Natural killer cell treated with Interleukin-12 subunit alpha and Interleukin-12 subunit beta and Interleukin-15 and Interleukin-18, amount 100 ng/mL, for 72 hours (primary cell): ENCODE measurements at regions not wholly inside any gene's neighbourhood (a gene's known extent, or its start where the extent isn't known, plus 50 kb on each side); places are given as distances from the start of the nearest gene placed in this dataset.

ENCODE experiments used
- ATAC-seq, 2 donors: fragments of 150-1000 bp; cut with Tn5 transposase in 1 of 2; sonication (Bioruptor Pico), chemical (Tn5 transposase) in 1 of 2; 2 replicates each; pipeline ENCODE4 v1.10.0; 2021
- DNase-seq: peaks from one replicate; pipeline ENCODE4 v3.0.0; 2022; ENCODE audit warnings: low spot score
- H3K27ac Mint-ChIP-seq, 2 donors: 1 replicate in 1 of 2; 2 replicates in 1 of 2; pipeline ENCODE4 v1.8.0; 2022; ENCODE audit warnings: mixed read lengths in 2 of 2, mild to moderate bottlenecking in 1 of 2, moderate library complexity in 1 of 2
- H3K27me3 Mint-ChIP-seq, 2 donors: 1 replicate in 1 of 2; 2 replicates in 1 of 2; pipeline ENCODE4 v1.8.0; 2022; ENCODE audit warnings: mixed read lengths in 2 of 2
- H3K36me3 Mint-ChIP-seq: one replicate; pipeline ENCODE4 v1.8.0; 2022; ENCODE audit warnings: mixed read lengths
- H3K4me1 Mint-ChIP-seq, 2 donors: 1 replicate in 1 of 2; 2 replicates in 1 of 2; pipeline ENCODE4 v1.8.0; 2022; ENCODE audit warnings: low read depth in 2 of 2, mixed read lengths in 2 of 2, mild to moderate bottlenecking in 1 of 2
- H3K4me3 Mint-ChIP-seq: one replicate; pipeline ENCODE4 v1.8.0; 2022; ENCODE audit warnings: mixed read lengths
- H3K9me3 Mint-ChIP-seq: 2 replicates; pipeline ENCODE4 v1.8.0; 2022; ENCODE audit warnings: mixed read lengths

DNA sequence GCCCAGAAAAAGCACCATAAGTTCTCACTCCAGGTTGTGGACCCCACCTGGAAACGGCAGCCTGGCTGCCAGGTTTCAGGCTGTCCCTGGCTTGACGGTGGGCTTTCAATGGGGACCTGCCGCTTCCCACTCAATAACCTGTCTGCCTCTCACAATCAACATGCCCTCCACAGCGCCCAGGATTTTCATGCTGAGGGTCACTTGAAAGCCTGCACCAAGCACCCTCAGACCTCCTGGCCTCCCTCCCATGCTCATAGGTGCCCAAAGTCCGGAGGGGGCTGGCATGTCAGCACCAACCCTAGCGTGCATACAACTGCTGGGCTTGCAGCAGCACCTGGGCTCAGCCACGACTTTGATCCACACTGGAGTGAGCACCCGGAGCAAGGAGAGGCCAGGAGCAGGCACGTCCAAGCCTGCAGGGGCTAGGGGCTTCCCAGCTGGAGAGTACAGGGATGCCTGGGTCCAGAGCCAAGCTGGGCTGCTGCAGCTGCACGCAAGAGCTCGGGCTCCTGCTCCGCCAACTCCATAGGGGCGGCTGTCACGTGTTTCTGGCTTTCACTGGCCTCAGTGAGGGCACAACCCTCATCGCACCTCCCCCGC lies 1214.3 kb upstream of the RAG2 start:
- DNase-seq: no peak
- Mint-ChIP-seq H3K27ac (no peak overlapping the region), H3K4me3 (no peak overlapping the region), H3K9me3 (no peaks in the 10 kb centered on the region), H3K27me3 (no peaks in the 10 kb centered on the region), H3K4me1 (no peaks in the 10 kb centered on the region), H3K36me3 (no peaks in the 10 kb centered on the region)
- peak in 1 of 2 donors; percentile 41 for ATAC-seq

GRCh38 chr11:37811349-37811748 lies 1213.3 kb upstream of the RAG2 start:
- Mint-ChIP-seq H3K9me3 (peaks cover 1% of the 10 kb centered on the region), H3K27me3 (no peaks in the 10 kb centered on the region), H3K4me3 (no peak overlapping the region), H3K36me3 (peaks cover 1% of the 10 kb centered on the region), H3K27ac (no peak overlapping the region), H3K4me1 (no peaks in the 10 kb centered on the region)
- DNase-seq: no peak
- ATAC-seq: no peak

- ATAC-seq (no peak), DNase-seq (no peak)
- no peak overlapping the region for H3K4me3 Mint-ChIP-seq
- peaks cover 5% of the 10 kb centered on the region for H3K9me3 Mint-ChIP-seq
- H3K27me3 Mint-ChIP-seq: no peaks in the 10 kb centered on the region
- peaks cover 13% of the 10 kb centered on the region for H3K36me3 Mint-ChIP-seq
- no peaks in the 10 kb centered on the region for H3K4me1 Mint-ChIP-seq
- no peak overlapping the region for H3K27ac Mint-ChIP-seq
Measured at GRCh38 chr11:37804666-37805065, 1206.6 kb upstream of the RAG2 start.

DNA sequence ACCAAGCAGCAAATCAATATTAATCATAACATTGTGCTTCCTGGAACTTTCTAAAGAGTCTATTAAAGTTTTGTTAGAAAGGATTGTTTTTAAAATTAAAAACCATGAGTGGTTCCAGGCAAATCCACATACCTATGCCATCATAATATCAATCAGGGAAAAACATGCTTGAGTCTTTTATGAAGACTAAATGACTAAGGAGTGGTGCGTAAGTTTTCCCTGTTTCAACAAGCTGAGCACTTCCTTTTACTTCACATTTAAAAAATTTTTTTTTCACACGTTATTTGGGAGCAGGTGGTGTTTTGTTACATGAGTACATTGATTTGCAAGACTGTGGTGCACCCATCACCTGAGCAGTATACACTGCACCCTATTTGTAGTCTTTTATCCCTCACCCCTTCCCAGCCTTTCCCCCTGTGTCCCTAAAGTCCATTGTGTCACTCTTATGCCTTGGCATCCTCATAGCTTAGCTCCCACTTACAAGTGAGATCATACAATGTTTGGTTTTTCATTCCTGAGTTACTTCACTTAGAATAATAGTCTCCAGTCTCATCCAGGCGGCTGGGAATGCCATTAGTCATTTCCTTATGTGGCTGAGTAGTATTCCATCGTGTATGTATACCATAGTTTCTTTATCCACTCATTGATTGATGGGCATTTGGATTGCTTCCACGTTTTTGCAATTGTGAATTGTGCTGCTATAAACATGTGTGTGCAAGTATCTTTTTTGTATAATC lies 1190.3 kb upstream of the RAG2 start:
- H3K4me1 Mint-ChIP-seq: no peaks in the 10 kb centered on the region

GRCh38 chr11:37786214-37786755 lies 1188.2 kb upstream of the RAG2 start:
- Mint-ChIP-seq H3K27ac (no peak overlapping the region), H3K9me3 (peaks cover 24% of the 10 kb centered on the region), H3K36me3 (peaks cover 39% of the 10 kb centered on the region), H3K4me3 (no peak overlapping the region), H3K27me3 (no peaks in the 10 kb centered on the region), H3K4me1 (no peaks in the 10 kb centered on the region)
- DNase-seq (no peak), ATAC-seq (no peak)

More for the DNA sequence above, 1190.3 kb upstream of the RAG2 start:
- H3K4me3 Mint-ChIP-seq: no peak overlapping the region
- no peaks in the 10 kb centered on the region for H3K27me3 Mint-ChIP-seq
- H3K27ac Mint-ChIP-seq: no peak overlapping the region
- peaks cover 21% of the 10 kb centered on the region for H3K36me3 Mint-ChIP-seq
- ATAC-seq (no peak), DNase-seq (no peak)
- H3K9me3 Mint-ChIP-seq: peaks cover 14% of the 10 kb centered on the region

GRCh38 chr11:37774441-37774840 lies 1176.4 kb upstream of the RAG2 start:
- H3K36me3 Mint-ChIP-seq: peaks cover 4% of the 10 kb centered on the region
- no peaks in the 10 kb centered on the region for H3K4me1 Mint-ChIP-seq
- H3K27me3 Mint-ChIP-seq: no peaks in the 10 kb centered on the region
- H3K4me3 Mint-ChIP-seq: no peak overlapping the region
- DNase-seq (no peak), ATAC-seq (no peak)
- H3K27ac Mint-ChIP-seq: no peak overlapping the region
- H3K9me3 Mint-ChIP-seq: peaks cover 10% of the 10 kb centered on the region

DNA sequence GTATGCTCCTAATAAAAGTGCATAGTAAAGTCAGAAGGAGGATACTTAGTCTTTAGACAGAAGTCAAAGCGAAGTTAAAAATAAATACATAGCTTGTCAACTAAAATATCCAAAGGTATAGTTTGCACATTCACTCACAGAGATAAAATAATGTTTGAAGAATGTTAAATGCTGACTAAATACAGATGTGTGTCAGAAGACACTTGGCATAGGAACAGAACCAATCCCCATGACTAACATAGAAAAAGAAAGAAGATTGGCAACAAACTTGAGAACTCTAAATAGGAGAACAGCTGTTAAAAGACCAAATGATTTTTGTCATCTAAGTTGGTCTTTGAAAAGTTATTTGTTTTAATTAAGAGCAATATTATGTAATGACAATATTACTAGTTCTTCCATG lies 1172.1 kb upstream of the RAG2 start:
- Mint-ChIP-seq H3K4me3 (no peak overlapping the region), H3K9me3 (peaks cover 9% of the 10 kb centered on the region), H3K4me1 (no peaks in the 10 kb centered on the region), H3K36me3 (peaks cover 4% of the 10 kb centered on the region), H3K27me3 (no peaks in the 10 kb centered on the region), H3K27ac (no peak overlapping the region)
- ATAC-seq (no peak), DNase-seq (no peak)

DNA sequence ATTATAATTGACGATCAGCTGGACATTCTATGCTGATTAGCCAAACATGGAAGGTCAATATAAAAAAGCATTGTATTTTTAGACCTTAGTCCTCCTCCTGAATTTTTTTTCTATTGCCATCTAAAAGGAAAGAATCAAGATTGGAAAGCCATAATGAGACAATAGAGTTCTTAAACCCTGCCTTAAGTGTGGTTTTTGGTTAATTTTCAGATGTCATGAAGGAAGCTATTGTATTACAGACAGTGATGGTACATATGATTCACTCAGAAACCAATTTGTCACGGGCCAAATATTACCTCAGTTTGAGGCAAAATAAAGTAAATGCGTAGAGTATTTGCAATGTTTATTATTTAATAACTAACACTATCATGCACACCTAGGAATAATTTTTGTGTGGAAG lies 1164.0 kb upstream of the RAG2 start:
- Mint-ChIP-seq H3K27ac (no peak overlapping the region), H3K27me3 (no peaks in the 10 kb centered on the region), H3K4me3 (no peak overlapping the region), H3K9me3 (peaks cover 3% of the 10 kb centered on the region), H3K4me1 (no peaks in the 10 kb centered on the region), H3K36me3 (peaks cover 10% of the 10 kb centered on the region)
- DNase-seq (no peak), ATAC-seq (no peak)

- peaks cover 3% of the 10 kb centered on the region for H3K9me3 Mint-ChIP-seq
- peaks cover 0 to 3% of the 10 kb centered on the region in 2 donors for H3K4me1 Mint-ChIP-seq
- H3K27me3 Mint-ChIP-seq: no peaks in the 10 kb centered on the region
- no peak overlapping the region for H3K4me3 Mint-ChIP-seq
- H3K36me3 Mint-ChIP-seq: no peaks in the 10 kb centered on the region
- DNase-seq: no peak
- no peak overlapping the region for H3K27ac Mint-ChIP-seq
- ATAC-seq: no peak
Measured at GRCh38 chr11:37755521-37755920, 1157.5 kb upstream of the RAG2 start.

- no peak overlapping the region for H3K27ac Mint-ChIP-seq
Measured at GRCh38 chr11:37748641-37749040, 1150.6 kb upstream of the RAG2 start.

GRCh38 chr11:37747121-37747520 lies 1149.1 kb upstream of the RAG2 start:
- H3K27ac Mint-ChIP-seq: no peak overlapping the region
- ATAC-seq (no peak), DNase-seq (no peak)
- H3K27me3 Mint-ChIP-seq: no peaks in the 10 kb centered on the region
- peaks cover 3% of the 10 kb centered on the region for H3K9me3 Mint-ChIP-seq
- no peaks in the 10 kb centered on the region for H3K36me3 Mint-ChIP-seq
- H3K4me1 Mint-ChIP-seq: no peaks in the 10 kb centered on the region
- no peak overlapping the region for H3K4me3 Mint-ChIP-seq

More at GRCh38 chr11:37748641-37749040, 1150.6 kb upstream of the RAG2 start:
- no peak overlapping the region for H3K4me3 Mint-ChIP-seq
- H3K36me3 Mint-ChIP-seq: no peaks in the 10 kb centered on the region
- ATAC-seq: no peak
- no peaks in the 10 kb centered on the region for H3K4me1 Mint-ChIP-seq
- no peaks in the 10 kb centered on the region for H3K27me3 Mint-ChIP-seq
- H3K9me3 Mint-ChIP-seq: peaks cover 3% of the 10 kb centered on the region
- no peak for DNase-seq

- DNase-seq: no peak
Measured at GRCh38 chr11:37727371-37727770, 1129.3 kb upstream of the RAG2 start.

GRCh38 chr11:37724315-37724714 lies 1126.3 kb upstream of the RAG2 start:
- DNase-seq (no peak), ATAC-seq (no peak)
- Mint-ChIP-seq H3K36me3 (no peaks in the 10 kb centered on the region), H3K4me3 (no peak overlapping the region), H3K27ac (no peak overlapping the region), H3K27me3 (no peaks in the 10 kb centered on the region), H3K9me3 (no peaks in the 10 kb centered on the region), H3K4me1 (no peaks in the 10 kb centered on the region)

More at GRCh38 chr11:37727371-37727770, 1129.3 kb upstream of the RAG2 start:
- no peak overlapping the region for H3K4me3 Mint-ChIP-seq
- H3K27me3 Mint-ChIP-seq: no peaks in the 10 kb centered on the region
- no peak overlapping the region for H3K27ac Mint-ChIP-seq
- no peaks in the 10 kb centered on the region for H3K9me3 Mint-ChIP-seq
- no peaks in the 10 kb centered on the region for H3K36me3 Mint-ChIP-seq
- ATAC-seq: no peak
- no peaks in the 10 kb centered on the region for H3K4me1 Mint-ChIP-seq

GRCh38 chr11:37721485-37721884 lies 1123.4 kb upstream of the RAG2 start:
- Mint-ChIP-seq H3K9me3 (no peaks in the 10 kb centered on the region), H3K36me3 (peaks cover 5% of the 10 kb centered on the region), H3K4me3 (no peak overlapping the region), H3K27ac (no peak overlapping the region), H3K4me1 (no peaks in the 10 kb centered on the region), H3K27me3 (no peaks in the 10 kb centered on the region)
- no peak for DNase-seq
- ATAC-seq: no peak
